DMS 273 treated with DMSO at 0.1 percent for 48 hours (cell line): ENCODE measurements at regions not wholly inside any gene's neighbourhood (a gene's known extent, or its start where the extent isn't known, plus 50 kb on each side); places are given as distances from the start of the nearest gene placed in this dataset.

Experiments
- DNase-seq: peaks from one replicate; lab custom pipeline; 2025; lab: John Stamatoyannopoulos, UW

DNA sequence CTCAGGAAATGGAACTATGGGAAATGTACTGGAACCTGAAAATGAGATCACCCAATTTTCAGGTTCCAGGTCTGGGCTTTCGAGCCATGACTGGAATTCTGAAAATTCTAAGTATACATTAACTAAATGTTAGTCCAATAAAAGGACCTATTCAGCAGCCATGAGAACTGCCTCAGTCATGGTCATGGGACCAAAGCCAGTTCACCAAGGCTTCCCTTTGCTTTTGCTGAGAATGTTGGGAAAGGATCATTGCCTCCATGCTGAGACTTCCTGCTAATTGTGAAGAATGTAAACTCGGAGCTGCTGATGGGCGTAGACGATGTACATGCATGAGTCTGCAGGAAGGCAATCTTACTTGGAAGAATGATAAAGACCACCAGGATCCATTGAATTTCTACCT is 624.4 kb upstream of the SOX11 start:
- no peak for DNase-seq

DNA sequence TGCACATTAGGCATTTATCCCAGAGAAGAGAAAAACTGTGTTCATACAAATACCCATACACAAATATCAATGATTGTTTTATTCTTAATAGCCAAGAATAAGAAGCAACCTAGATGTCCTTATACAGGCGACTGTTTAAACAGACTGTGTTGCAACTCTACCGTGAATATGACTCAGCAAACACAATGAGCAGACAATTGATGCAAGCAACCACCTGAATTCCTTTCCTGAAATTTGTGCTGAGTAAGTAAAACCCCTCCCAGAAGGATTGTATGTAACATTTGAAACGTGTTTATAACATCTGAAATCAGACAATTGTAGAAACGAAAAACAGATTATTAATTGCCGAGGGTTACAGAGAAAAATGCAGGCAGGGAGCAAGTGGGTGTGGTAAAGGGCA is 621.9 kb upstream of the SOX11 start:
- no peak for DNase-seq

DNA sequence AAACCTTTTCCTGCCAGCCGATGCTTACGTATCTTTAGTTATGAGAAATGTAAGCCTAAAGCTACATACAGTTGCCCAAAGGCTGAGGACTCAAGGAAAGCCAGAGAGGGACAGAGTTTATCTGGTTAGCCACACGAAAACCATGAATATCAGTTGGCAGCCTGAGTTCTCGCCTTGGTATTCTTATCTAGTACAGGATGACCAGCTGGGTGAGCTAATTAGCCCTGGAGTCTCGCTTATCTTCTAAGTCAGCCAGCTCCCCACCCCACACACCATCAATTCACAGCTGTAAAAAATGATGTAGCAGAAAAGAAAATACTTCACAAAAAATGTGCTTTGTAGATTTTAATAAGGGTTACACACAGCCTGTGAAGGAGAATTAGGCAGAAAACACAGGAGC is 617.5 kb upstream of the SOX11 start:
- DNase-seq: no peak

GRCh38 chr2:5076599-5076998 is 615.6 kb upstream of the SOX11 start:
- DNase-seq: no peak

GRCh38 chr2:5077479-5078089 is 614.6 kb upstream of the SOX11 start:
- no peak for DNase-seq

- DNase-seq: no peak
These were observed 608.8 kb upstream of the SOX11 start for GRCh38 chr2:5083402-5083801.

GRCh38 chr2:5089409-5089808 is 602.8 kb upstream of the SOX11 start:
- DNase-seq: no peak

- no peak for DNase-seq
These were observed 599.1 kb upstream of the SOX11 start for GRCh38 chr2:5093056-5093455.

- no peak for DNase-seq
These were observed 598.7 kb upstream of the SOX11 start for GRCh38 chr2:5093518-5093917.

DNA sequence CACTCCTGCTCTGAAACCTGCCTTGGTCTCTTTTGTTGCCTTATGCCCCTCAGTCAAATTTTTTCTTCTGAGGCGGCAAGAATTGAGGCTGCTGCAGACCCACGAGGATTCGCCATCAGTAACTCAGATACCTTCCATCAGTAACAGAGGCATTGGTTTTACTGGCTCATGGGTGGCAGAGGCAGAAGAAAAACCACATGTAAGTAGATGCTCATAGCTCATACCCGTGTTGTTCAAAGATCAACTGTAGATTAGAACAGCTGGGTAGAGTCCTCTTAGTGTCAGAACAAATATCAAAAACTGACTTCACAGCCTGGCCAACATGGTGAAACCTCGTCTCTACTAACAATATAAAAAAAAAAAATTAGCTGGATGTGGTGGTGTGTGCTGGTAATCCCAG is 598.0 kb upstream of the SOX11 start:
- DNase-seq: no peak

- no peak for DNase-seq
These were observed 593.9 kb upstream of the SOX11 start for GRCh38 chr2:5098286-5098685.

GRCh38 chr2:5102823-5103222 is 589.4 kb upstream of the SOX11 start:
- no peak for DNase-seq

DNA sequence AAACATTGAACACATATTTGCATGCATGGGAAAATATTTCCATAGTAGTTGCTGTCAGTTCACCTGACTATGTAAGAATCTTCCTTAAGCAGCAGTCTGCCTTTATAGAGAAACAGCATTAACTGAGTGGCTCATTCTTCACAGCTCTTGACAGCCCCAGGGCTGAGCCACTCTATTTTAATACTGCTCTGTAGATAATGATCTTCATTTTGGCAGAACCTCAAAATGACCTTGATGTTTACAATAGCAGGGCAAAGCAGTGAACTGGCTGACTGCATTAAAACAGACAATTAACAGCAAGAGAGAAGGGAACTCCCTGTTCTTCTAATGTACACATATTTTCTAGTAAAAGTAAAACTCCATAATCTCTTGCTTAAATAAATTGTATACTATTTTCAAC is 580.6 kb upstream of the SOX11 start:
- no peak for DNase-seq

GRCh38 chr2:5119046-5119445 is 573.1 kb upstream of the SOX11 start:
- DNase-seq: no peak

GRCh38 chr2:5121121-5121520 is 571.1 kb upstream of the SOX11 start:
- DNase-seq: no peak

DNA sequence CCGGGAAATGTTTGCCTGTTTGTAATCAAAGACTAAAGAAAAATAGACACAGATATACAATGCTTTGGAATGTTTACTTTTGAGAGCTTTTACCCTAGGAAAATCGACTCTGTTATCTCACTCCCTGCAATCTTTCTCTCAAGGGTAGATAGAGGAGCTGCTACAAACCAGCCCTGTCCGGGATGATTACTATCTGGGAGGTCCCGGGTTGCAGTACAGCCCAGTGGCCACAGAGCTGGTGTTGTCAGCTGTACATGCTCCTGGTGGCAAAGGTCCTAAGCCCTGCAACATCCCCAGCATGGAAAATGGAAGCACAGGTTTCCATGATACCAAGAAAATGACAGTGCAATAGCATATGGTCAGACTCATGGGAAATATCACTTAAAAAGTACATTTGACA is 570.5 kb upstream of the SOX11 start:
- no peak for DNase-seq

- DNase-seq: no peak
These were observed 568.5 kb upstream of the SOX11 start for GRCh38 chr2:5123582-5124196.

DNA sequence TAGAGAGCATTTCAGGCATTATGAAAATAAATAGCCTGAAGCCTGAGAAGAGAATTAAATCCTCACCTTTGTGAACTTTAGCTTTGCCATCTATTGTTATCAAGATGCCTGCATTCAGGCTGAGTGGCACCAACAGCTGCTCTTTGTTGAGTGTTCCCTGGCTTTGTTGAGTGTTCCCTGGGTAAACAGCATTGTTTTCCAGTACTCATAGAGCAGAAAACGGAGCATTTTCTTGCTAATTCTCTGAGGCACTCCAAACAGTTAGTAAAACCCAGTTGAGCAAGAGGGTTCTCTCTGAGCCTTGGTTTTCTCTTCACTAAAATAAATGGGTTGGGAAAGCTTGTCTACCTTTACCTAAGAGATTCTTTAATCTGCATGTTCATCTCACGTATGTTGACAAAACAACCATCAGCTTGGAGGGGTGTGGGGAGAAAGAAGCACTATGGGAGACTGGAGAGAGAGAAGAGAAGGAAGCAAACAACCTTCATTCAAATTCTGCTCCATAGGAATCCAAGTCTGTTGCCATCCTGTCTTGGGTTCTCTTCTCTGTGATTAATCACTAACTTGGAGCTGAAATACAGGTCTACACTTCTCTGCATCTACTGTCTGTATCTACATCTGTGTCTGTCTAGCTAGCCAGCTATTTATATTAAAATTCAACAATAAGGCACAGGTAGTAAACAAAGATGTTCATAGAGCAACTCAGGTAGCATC is 567.0 kb upstream of the SOX11 start:
- DNase-seq: no peak

- no peak for DNase-seq
These were observed 559.9 kb upstream of the SOX11 start for GRCh38 chr2:5132281-5132680.

DNA sequence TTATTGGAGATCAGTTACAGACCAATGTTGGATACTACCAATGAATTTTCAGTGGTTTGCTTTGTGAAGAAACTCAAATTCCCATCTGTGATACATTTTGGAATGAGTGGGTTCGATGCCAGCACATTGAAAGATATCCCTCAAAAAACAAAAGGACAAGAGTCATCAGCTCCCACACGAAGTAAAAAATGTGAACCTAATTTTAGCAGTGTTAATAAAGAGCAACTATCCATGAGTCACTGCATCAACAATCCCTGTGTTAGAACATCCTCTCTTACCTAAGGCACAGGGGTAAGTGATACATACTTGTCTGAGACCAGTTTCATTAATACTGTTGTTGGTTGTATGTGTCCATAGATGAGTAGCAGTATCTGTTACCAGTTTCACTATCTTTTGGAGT is 551.8 kb upstream of the SOX11 start:
- DNase-seq: no peak

- no peak for DNase-seq
These were observed 548.0 kb upstream of the SOX11 start for GRCh38 chr2:5144159-5144558.

DNA sequence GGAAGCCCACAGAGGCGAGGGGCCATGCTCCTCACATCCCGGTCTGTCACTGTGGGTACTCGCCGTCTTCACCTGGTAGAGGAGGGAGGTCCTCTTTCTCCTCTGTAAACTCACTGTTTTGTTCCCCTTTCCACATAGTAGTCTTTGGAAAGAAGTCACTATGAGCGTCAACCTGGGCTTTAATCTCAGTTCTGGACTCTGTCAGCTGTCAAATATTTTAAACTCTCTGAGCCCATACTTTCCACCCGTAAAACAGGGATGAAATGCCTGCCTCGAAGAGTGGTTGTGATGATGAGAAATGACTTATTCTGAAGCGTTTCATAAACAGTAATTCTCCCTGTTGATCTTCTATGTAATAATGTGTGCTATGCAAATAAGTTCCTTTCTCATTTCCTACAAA is 547.1 kb upstream of the SOX11 start:
- DNase-seq: no peak

DNA sequence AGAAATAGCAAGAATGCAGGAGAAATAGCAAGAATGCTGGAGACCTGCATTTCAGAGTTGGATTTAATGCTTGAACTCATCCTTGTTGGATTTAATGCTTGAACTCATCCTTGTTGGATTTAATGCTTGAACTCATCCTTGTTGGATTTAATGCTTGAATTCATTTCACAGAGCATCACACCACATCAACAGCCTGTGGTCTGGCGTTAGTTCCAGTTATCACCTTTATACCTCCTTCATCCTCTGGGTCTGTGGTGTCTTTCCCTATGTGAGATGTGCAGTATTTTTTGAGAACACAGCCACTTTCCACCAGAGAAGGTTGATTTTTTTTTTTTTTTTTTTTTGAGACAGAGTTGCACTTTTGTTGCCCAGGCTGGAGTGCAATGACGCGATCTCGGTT is 546.4 kb upstream of the SOX11 start:
- no peak for DNase-seq
